ENCODE measurements at regions not wholly inside any gene's neighbourhood (a gene's known extent, or its start where the extent isn't known, plus 50 kb on each side); places are given as distances from the start of the nearest gene placed in this dataset.

GRCh38 chrX:22325096-22325495, 52.4 kb downstream of the CBLL2 start:
- no peak for DNase-seq (ENCODE audit: low spot score)

GRCh38 chrX:22329783-22330182, 57.1 kb downstream of the CBLL2 start:
- no peak for DNase-seq (ENCODE audit: low spot score)

- DNase-seq (ENCODE audit: low spot score): no peak
Measured at GRCh38 chrX:22338740-22339139, 66.0 kb downstream of the CBLL2 start.

GRCh38 chrX:22339459-22339858, 66.7 kb downstream of the CBLL2 start:
- DNase-seq (ENCODE audit: low spot score): no peak

- no peak for DNase-seq (ENCODE audit: low spot score)
Measured at GRCh38 chrX:22340022-22340616, 67.4 kb downstream of the CBLL2 start.

GRCh38 chrX:22343192-22343591, 70.5 kb downstream of the CBLL2 start:
- no peak for DNase-seq (ENCODE audit: low spot score)

GRCh38 chrX:22345884-22346283, 73.2 kb downstream of the CBLL2 start:
- no peak for DNase-seq (ENCODE audit: low spot score)

GRCh38 chrX:22347491-22347890, 74.8 kb downstream of the CBLL2 start:
- no peak for DNase-seq (ENCODE audit: low spot score)

- DNase-seq (ENCODE audit: low spot score): no peak
Measured at GRCh38 chrX:22349116-22349515, 76.4 kb downstream of the CBLL2 start.

GRCh38 chrX:22351076-22351475, 78.4 kb downstream of the CBLL2 start:
- DNase-seq (ENCODE audit: low spot score): no peak

GRCh38 chrX:22351966-22352365, 79.3 kb downstream of the CBLL2 start:
- DNase-seq (ENCODE audit: low spot score): no peak

- DNase-seq (ENCODE audit: low spot score): no peak
Measured at GRCh38 chrX:22357621-22358020, 84.9 kb downstream of the CBLL2 start.

GRCh38 chrX:22360129-22360528, 87.4 kb downstream of the CBLL2 start:
- no peak for DNase-seq (ENCODE audit: low spot score)

GRCh38 chrX:22365460-22365859, 92.7 kb downstream of the CBLL2 start:
- DNase-seq (ENCODE audit: low spot score): no peak

- DNase-seq (ENCODE audit: low spot score): no peak
Measured at GRCh38 chrX:22366166-22366702, 93.5 kb downstream of the CBLL2 start.

GRCh38 chrX:22366906-22367305, 94.2 kb downstream of the CBLL2 start:
- no peak for DNase-seq (ENCODE audit: low spot score)

GRCh38 chrX:22373094-22373493, 100.4 kb downstream of the CBLL2 start:
- DNase-seq (ENCODE audit: low spot score): no peak

GRCh38 chrX:22373766-22374165, 101.1 kb downstream of the CBLL2 start:
- no peak for DNase-seq (ENCODE audit: low spot score)

GRCh38 chrX:22376369-22376768, 103.7 kb downstream of the CBLL2 start:
- no peak for DNase-seq (ENCODE audit: low spot score)

- DNase-seq (ENCODE audit: low spot score): no peak
Measured at GRCh38 chrX:22378296-22378695, 105.6 kb downstream of the CBLL2 start.

GRCh38 chrX:22383988-22384387, 111.3 kb downstream of the CBLL2 start:
- DNase-seq (ENCODE audit: low spot score): no peak

- DNase-seq (ENCODE audit: low spot score): no peak
Measured at GRCh38 chrX:22389556-22390179, 117.0 kb downstream of the CBLL2 start.

- DNase-seq (ENCODE audit: low spot score): no peak
Measured at GRCh38 chrX:22392133-22392948, 119.6 kb downstream of the CBLL2 start.
